HG02938 (cell line): ENCODE measurements at regions not wholly inside any gene's neighbourhood (a gene's known extent, or its start where the extent isn't known, plus 50 kb on each side); places are given as distances from the start of the nearest gene placed in this dataset.
"Not testable (repeated sequence)": the region's sequence is repeated elsewhere in the genome, so short reads cannot be mapped to it uniquely, and the experiment has no call there.

Source experiments
- ATAC-seq: cut with Tn5 transposase; IDR thresholded peaks from one replicate; pipeline ENCODE4 v1.9.1; 2021; ENCODE audit warnings: mild to moderate bottlenecking, moderate library complexity; ENCODE audit not compliant: unreplicated experiment

- no peak for ATAC-seq
Observed at GRCh38 chr9:80692751-80693150, 996.6 kb downstream of the TLE1 start.

DNA sequence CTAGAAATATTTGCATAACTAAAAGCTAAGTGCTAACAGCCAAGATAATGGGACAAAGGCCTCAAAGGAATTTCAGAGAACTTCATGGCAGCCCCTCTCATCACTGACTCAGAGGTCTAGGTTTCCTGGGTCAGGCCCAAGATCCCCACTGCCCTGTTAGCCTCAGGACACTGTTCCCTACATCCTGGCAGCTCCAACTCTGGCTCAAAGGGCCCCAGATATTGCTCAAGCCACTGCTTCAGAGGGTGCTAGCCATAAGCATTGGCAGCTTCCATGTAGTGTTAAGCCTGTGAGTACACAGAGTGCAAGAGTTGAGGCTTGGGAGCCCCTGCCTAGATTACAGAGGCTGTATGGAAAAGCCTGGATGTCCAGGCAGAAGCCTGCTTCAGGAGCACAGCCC is 998.1 kb downstream of the TLE1 start:
- no peak for ATAC-seq

GRCh38 chr9:80690349-80690939 is 998.9 kb downstream of the TLE1 start:
- no peak for ATAC-seq

- no peak for ATAC-seq
Observed at GRCh38 chr9:80679916-80680315, 1009.4 kb downstream of the TLE1 start.

DNA sequence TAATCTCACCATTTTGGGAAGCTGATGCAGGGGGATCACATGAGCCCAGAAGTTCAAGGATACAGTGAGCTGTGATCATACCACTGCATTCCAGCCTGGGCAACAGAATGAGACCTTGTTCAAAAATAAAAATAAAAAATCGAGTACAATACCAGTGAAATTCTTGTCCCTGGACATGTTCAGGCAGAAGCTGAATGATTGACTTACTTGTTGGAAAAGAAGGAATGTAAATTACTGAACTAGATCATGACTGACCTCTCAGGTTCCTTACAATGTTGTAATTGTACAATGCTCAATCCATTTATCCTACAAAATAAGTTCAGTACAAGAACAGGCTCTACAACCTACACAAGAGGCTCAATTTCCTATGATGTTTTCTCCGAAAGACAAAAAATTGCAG is 1010.4 kb downstream of the TLE1 start:
- no peak for ATAC-seq

DNA sequence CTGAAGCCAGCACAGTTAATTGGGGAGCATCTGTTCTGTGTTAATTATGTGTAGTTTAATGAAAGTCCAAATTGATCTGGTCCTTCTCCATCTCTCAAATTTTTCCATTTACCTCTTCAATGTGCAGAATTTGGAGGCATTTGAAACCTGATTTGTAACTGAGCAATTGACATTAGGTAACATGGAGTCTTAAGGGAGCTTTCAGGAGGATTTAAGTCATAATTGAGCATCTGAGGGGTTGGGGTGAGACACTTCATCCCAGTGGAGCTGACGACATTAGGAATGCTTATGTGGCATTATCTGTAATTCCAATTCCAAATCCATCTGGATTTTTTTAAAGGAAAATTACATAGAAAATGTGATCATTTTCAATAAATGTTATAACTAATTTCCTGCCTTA is 1015.9 kb downstream of the TLE1 start:
- ATAC-seq, result no peak

GRCh38 chr9:80665479-80665878 is 1023.9 kb downstream of the TLE1 start:
- ATAC-seq, result no peak

DNA sequence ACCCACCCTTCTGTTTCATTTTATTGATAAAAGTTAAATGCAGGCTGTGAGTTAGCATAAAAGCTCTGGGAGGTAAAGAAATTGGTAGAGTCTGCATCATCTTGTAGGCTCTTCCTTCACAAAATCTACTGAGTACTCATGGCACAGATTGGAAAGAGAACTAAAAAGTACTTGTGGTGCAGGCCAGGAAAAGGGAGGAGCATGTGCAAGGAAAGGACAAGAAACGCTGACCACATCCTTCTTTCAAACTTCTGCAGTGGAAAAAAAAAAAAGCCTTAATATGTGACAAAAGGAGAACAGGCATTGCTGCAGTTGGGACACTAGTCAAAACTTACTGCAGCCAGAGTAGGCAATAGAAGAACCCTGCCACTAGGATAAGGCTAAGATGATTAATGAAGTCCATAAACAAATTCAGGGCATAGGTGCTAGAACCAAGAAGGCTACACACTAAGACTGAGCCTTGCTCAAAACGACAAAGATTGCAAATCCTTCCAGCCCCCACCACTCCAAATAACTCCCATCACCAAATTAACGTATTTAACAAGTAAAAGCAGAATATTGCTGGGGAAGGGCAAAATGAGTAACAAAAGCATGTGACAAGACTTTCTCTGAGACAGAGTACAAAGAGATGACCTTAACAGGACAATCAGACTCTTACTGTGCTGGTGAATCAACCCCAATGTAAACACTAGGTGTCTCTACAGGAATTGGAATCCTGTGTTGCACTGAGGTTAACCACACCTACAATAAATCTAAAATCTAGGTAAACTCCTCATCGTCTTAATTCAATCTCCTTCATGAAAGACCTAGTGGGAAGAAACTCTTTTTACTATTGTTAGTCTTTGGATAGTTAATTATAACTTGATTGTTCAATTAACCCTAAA is 1024.8 kb downstream of the TLE1 start:
- no peak for ATAC-seq

DNA sequence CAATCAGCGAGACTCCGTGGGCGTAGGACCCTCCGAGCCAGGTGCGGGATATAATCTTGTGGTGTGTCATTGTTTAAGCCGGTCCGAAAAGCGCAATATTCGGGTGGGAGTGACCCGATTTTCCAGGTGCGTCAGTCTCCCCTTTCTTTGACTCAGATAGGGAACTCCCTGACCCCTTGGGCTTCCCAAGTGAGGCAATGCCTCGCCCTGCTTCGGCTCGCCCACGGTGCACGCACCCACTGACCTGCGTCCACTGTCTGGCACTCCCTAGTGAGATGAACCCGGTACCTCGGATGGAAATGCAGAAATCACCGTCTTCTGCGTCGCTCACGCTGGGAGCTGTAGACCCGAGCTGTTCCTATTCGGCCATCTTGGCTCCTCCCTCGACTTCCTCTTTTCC is 1029.6 kb downstream of the TLE1 start:
- not testable (repeated sequence) for ATAC-seq

DNA sequence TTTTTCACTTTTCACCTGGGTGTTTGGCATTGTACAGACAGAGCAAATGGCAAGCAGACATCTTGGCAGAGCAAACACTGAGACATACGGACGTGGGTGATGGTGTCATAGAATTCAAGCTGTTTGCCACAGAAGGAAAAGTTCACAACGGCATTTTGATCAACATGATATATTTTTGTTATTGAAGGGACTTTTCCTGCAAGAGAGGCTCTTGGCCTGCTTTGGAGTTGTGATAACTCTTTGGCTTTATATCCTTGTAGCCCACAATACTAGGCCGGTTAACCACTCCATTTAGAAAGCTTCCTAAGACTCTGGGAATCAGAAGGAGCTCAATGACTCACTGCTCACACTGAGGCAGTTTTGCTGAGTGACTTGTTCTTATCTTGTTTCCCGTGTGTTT is 1038.3 kb downstream of the TLE1 start:
- no peak for ATAC-seq

DNA sequence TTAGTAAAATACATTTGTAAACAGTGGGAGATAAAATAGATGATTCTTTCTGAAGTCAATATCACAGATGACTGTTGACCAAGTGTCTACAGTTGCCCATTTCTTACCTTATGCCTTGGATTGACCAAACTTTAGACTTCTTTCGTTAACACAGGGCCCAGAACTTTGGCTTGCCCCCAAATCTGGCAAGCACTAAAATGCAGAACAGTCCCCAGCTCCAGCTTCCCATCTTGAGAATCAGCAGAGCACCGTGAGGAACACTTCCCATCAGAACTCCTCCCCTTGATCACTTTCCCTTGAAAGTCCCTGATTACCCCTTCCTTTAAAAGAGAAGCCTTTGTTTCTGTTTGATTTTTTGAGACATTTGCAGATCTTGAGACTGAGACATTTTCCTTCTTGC is 1039.9 kb downstream of the TLE1 start:
- no peak for ATAC-seq

GRCh38 chr9:80649001-80649420 is 1040.3 kb downstream of the TLE1 start:
- ATAC-seq, result no peak

GRCh38 chr9:80648336-80648735 is 1041.0 kb downstream of the TLE1 start:
- ATAC-seq, result no peak

DNA sequence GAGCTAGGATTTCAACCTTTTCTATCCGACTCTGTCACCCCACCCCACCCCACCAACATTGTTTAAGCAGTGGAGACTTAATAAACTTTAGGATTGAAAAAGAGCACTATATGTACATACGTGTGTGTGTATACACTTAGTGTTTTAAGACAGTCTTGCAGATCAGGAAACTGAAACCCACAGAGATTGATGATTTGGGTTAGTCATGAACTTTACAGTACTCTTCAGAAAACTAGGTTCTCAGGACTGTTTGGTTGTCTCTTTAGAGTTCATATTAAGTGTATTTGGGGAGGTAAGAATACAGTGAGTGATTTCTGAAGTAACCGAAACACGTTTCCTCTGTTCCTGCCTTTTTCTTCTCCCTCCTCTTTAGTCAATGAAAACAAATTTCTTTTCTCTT is 1043.1 kb downstream of the TLE1 start:
- no peak for ATAC-seq

DNA sequence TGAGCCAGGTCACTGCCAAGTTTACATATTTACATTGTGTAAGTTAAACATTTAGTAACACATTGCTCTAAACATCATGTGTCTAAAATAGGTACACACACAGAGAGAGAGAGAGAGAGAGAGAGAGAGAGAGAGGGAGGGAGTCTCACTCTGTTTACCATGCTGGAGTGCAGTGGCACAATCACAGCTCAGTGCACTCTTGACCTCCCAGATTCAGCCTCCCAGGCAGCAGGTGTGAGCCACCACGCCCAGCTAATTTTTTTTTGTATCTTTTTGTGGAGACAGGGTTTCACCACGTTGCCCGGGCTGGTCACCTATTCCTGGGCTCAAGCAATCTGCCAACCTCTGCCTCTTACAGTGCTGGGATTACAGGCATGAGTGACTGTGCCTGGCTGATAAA is 1045.3 kb downstream of the TLE1 start:
- no peak for ATAC-seq

DNA sequence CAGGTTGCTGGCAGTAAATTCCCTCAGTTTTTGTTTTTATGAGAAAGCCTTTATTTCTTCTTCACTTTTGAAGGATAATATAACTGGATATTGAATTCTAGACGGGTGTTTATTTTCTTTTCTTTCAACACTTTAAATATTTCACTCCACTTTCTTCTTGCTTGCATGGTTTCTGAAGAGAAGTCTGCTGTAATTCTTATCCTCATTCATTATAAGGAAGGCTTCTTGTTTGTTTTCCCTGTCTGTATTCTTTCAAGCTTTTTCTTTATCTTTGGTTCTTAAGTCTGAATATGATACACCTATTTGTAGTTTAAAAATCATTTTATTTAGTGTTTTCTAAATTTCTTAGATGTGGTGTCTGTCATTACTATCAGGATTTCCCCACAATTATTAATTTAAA is 1054.3 kb downstream of the TLE1 start:
- no peak for ATAC-seq

- ATAC-seq, result no peak
Observed at GRCh38 chr9:80632041-80632440, 1057.3 kb downstream of the TLE1 start.

- ATAC-seq, result no peak
Observed at GRCh38 chr9:80622508-80622907, 1050.7 kb downstream of the TLE4 start.

DNA sequence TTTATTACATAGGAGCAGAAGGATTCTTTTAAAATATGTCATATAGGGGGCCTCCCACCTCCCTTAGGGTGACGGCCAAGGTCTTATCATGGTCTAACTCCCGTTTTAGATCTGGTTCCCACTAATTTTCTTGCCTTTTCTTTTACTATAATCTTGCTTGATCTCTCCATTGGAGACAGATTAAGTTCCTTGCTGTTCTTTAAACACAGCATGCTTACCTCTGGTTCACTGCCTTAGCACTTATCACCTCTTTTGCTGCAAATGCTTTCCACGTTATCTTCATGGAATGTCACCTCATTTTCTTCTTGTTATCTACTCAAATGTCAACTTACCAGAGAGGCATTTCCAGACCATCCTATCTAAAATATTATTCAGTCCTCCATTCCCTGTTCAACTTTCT is 1047.6 kb downstream of the TLE4 start:
- no peak for ATAC-seq

DNA sequence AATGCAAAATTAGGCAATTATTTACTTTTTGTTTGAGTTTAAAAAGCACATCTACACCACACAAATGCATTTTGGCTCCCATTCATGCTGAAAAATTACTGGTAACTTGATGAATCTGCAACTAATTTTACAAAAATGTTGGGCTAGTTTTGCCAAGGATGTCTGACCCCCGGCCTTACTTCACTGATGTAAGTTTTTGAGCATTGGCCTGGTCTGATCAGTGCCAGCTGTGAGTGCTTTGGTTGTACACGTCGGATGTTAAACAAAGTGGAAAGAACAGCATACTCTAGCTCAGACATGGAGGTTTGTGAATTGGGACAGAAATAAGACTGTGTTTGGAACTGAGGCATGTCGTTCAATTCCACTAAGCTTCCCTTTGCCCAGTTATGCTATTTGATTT is 1044.2 kb downstream of the TLE4 start:
- no peak for ATAC-seq

DNA sequence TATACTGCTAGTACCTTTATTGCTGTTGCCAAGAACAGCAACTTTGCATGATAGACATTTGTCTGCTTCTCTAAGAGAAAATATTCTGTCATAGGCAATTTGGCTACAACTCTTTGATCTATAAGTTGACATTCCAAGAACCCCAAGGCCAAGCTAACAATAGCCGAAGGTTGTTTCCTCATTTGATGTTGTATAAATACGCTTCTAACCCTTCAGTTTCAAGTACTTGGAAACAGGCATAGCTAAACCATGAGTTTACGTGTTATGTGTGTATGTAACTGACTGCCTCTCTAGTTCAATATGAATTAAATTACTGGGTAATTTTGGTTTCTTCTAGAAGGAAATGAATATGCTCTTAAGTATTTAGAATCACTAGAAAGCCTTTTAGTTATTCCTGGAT is 1034.0 kb downstream of the TLE4 start:
- ATAC-seq, result no peak

GRCh38 chr9:80605129-80605528 is 1033.4 kb downstream of the TLE4 start:
- ATAC-seq, result no peak

DNA sequence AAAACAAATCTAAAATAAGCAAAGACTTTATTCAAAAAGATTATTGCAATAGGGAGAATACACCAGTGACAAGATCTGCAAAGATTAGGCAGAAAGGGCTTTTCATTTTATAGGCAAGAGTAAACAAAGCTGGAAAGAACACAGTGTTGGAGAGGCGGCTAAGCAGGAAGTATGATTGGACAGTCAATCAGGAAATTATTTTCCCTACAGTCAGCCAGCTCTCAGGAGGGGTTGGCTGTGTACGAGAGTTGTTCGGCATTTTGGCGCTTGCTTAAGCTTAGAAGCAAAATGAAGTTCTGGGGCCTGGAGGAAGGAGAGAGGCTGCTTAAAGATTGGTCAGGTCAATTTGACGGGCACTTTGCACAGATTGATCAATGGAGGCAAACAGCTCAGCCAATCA is 1030.5 kb downstream of the TLE4 start:
- no peak for ATAC-seq
